SH-SY5Y (cell line): ENCODE measurements at regions not wholly inside any gene's neighbourhood (a gene's known extent, or its start where the extent isn't known, plus 50 kb on each side); places are given as distances from the start of the nearest gene placed in this dataset.

Source experiments
- GATA2 ChIP-seq: IDR thresholded peaks from 2 replicates; pipeline ENCODE4 v1.6.1; 2011; ENCODE audit warnings: mild to moderate bottlenecking, low read depth, low read length
- GATA3 ChIP-seq: IDR thresholded peaks from 2 replicates; pipeline ENCODE4 v1.6.1; 2011; ENCODE audit warnings: low read depth, mild to moderate bottlenecking, low read length, moderate library complexity

DNA sequence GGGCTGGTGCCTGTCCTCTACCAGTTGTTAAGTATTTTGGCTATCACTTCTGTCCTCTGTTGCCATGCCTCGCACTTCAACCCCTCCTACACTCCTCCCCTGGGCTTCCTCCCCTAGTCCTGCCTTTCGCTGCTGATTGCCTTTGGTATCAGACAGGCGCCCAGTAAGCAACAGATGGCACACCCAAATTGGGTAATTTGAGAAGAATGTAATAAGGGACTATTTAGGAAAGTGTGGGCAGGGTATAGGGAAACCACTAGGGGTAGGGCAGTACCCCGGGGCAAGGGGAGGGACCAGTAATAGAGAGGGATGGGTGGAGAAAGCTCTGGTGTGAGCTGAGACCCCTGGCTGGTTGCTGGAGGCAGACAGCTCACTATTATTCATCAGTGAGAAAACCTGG is 172.7 kb upstream of the USP9X start:
- TF ChIP-seq GATA2 = no peak
- no peak for TF ChIP-seq GATA3
